HPDE6-E6E7 (cell line): ENCODE measurements at regions not wholly inside any gene's neighbourhood (a gene's known extent, or its start where the extent isn't known, plus 50 kb on each side); places are given as distances from the start of the nearest gene placed in this dataset.

Source experiments
- DNase-seq: peaks from one replicate; pipeline ENCODE4 v3.0.0; 2011; ENCODE audit warnings: missing footprints; ENCODE audit errors: extremely low spot score

- no peak for DNase-seq
Measured at GRCh38 chrX:114332766-114333165, 251.1 kb upstream of the HTR2C start.

DNA sequence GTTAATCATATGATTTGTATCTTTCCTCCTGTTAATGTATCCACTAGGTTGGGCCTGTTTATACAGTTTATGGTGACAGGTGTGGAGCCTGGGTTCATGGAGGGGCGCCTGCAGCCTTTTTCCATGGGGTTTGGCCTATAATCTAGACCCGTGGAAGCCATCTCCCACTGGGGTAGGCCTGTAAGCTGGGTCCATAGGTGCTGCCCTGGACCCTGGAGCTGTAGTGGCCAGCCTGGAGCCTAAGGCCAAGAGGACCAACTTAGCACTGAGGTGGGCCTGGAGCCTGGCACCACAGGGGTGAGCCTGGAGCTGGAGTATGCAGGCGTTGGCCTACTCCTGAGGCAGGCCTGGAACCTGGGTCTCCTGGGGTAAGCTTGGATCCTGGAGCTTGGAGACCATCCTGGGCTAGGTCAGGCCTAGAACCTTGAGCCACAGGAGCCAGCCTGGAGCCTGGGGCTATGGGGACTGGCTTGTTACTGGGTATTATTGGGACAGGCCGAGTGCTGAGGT, 249.4 kb upstream of the HTR2C start:
- DNase-seq: no peak

DNA sequence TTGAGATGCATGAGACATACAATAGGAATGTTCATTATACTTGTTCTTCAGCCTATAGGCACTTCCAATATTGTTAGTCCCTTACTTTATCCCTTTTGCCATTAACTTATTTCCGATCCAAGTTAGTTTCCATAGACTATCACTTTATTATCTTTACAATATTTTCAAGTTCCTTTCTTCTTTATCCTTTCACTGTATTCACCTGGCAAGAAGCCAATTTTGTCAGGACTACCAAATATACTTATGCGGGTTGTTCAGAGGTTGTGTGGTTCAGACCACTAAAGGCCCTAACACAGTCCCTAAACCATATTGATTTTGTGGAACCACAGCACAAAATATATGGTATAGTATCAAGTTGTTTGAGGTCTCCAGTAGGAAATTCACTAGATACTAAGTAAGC, 245.0 kb upstream of the HTR2C start:
- no peak for DNase-seq

- DNase-seq: peak; percentile 5
Measured at GRCh38 chrX:114344756-114345349, 239.0 kb upstream of the HTR2C start.

DNA sequence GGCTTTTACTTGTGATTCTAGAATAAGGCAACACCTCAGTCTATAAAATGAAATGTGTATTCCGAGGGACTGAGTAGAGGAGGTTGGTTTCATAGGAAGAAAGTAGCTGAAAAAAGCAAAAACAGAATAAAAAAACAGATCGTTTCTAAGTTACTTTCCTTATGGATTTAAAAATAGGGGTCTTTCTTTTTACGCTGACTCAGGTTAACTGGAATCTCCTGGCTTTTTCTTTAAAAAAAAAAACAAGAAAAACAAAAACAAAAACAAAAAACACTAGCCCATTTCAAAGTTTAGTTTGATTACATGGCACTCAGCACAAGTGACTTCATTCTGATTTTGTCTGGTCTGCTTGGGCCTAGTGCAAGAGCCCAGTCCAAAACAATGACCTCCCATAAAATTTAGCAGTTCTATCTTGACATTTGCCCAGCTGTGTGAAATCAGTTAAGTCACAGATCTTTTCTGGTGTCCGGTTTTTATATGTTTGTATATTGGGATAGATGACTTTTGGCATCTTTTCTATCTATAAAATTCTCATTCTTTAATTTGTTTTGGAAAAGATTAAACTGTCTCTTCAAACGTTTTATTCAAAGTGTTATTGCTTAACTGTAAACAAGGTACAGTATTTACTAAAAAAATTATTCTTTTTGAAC, 222.7 kb upstream of the HTR2C start:
- no peak for DNase-seq

- no peak for DNase-seq
Measured at GRCh38 chrX:114363346-114363745, 220.5 kb upstream of the HTR2C start.

- no peak for DNase-seq
Measured at GRCh38 chrX:114365065-114365834, 218.6 kb upstream of the HTR2C start.

GRCh38 chrX:114372937-114373336, 210.9 kb upstream of the HTR2C start:
- no peak for DNase-seq

DNA sequence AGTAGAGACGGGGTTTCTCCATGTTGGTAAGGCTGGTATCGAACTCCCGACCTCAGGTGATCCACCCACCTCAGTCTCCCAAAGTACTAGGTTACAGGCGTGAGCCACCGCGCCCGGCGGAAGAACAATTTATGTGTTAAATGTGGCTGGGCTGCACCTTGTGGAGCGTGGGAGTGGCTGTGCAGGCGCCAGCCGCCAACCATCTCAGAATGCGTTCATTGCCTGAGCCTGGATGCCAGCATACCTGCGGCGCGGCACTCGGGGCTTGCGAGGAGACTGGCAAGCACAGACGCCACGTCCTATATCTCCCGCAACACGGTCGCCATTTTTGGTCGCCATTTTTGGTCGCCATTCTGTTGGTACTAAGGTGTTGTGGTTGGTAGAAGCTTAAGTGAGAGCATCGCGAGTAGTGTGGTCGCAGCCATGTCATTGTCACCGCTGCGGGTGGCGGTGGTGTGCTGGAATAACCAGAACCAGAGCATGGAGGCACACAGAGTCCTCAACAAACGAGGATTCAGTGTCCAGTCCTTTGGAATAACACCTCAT, 193.6 kb upstream of the HTR2C start:
- no peak for DNase-seq
